GM19025 (cell line): ENCODE measurements at regions not wholly inside any gene's neighbourhood (a gene's known extent, or its start where the extent isn't known, plus 50 kb on each side); places are given as distances from the start of the nearest gene placed in this dataset.

Experiments
- ATAC-seq: cut with Tn5 transposase; IDR thresholded peaks from one replicate; pipeline ENCODE4 v1.9.1; 2021; ENCODE audit warnings: mild to moderate bottlenecking, low read depth, moderate library complexity; ENCODE audit not compliant: unreplicated experiment

DNA sequence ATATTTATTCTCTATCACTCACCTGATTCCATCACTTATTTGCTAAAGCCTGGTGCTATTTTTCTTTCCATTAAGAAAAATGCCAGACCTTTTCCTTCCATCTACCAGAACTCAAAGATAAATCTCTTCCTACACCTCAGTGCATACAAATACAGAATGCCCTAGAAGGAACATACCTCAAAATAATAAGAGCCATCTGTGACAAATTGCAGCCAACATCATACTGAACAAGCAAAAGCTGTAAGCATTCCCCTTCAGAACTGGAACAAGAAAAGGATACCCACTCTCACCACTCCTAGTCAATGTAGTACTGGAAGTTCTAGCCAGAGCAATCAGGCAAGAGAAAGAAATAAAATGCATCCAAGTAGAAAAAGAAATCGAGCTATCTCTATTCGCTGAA is 315.9 kb upstream of the UBE2E3 start:
- no peak for ATAC-seq

DNA sequence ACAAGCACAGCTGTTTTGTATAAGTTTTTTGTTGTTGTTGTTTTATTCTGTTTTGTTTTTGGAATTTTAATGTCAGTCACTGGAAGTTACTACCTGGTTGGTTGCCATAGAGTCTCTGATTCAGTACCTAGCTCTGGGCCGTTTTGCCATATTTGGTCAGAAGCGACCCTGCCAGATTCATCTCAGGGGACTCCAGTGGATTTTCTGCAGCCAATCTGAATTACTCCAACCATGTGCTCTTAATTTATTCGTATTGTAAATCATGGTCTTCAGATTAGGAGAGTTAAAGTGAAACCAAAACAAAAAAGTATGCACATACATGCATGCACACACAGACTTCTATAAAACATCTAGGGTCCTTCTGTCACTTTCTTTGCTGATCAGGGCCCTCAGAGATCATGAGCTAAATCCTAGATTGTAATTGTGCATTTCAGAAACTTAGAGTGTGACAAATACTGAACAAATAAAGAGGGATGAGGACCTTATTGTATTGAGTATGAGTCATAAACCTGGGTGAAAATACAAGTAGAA is 317.4 kb upstream of the UBE2E3 start:
- no peak for ATAC-seq

DNA sequence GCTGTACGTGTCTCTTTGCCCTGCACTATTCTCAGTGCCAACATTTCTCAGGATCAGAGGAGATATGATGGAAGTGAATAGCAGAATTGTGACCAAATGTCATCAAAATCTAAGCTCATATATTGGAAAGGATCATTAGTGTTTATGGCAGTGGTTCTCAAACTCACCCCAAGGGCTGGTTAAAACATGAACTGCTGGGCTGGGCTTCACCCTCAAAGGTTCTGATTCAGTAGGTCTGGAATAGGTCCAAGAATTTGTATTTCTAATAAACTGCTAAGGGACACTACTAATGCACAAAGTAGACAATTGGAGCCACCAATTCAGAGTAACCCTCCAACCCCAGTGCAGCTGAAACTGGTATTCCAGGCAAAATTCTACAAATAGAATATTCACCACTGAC is 317.9 kb upstream of the UBE2E3 start:
- no peak for ATAC-seq

DNA sequence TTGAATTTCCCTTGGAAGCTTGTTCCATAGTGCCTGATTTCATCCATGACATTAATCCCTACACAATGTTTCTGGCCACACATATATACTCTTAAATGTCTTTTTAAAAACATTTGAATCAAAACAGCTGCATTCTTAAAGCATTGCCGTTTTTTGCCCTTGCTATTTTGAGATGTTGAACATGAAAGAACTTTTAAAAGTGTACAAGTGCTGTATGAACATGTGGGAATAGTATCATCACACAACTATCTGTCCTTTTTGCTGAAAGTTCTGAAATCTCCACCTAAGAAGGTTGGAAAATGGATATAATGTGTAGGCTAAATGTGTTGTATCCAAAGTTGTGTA is 318.7 kb upstream of the UBE2E3 start:
- no peak for ATAC-seq

DNA sequence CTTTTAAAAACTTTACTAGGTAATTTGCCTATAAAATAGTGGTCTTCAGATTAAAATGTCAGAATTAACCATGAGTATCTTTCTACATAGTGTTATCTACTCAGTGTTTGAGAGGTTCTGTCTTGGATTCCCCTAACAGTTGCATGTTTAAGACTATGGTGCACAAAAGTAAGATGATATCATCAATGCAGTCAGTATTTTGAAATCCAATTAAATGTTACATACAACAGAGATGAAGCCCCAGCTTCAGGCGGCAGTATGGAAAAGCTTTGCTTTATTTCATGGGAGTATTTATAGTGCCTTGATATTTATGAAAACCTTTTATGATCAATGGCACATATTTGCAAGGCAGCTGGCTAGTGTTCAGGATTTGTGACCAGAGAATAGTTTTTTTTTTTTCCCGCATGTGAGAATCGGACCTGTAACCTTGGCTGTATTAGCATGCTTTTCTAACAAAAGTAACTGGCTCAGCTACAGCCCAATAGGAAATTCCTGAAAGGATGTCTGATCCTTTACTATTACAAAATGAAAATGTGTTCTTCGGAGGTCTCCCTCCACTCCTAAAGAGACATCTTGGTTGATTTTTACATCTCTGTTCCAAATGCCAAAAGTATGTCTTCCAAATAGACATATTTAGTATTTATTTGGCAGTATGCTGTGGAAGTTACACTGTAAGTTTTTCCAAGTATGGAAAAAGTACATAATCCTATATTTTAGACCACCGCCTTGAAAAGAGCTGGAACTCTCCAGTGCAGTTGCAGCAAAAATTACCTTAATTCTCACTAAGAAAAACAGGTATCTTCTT is 319.3 kb upstream of the UBE2E3 start:
- no peak for ATAC-seq

DNA sequence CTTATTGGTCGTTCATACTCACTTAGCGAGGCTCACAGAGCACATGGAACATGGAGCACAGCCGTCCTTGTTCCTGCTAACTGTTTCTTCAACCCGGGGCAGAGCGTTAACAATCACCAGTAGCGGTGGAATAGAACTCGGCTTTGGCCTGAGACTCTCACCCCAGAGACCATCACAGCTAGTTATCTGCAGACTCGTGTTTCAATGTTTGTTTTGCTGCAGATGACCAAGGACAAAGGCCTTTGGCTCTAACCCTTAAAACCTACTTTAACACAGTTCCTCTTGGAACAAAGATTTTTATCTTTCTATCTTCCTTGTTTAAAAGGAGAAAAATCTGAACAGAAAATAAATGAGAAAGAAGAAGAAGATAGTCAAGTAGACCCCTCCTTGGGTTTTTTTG is 320.2 kb upstream of the UBE2E3 start:
- no peak for ATAC-seq

DNA sequence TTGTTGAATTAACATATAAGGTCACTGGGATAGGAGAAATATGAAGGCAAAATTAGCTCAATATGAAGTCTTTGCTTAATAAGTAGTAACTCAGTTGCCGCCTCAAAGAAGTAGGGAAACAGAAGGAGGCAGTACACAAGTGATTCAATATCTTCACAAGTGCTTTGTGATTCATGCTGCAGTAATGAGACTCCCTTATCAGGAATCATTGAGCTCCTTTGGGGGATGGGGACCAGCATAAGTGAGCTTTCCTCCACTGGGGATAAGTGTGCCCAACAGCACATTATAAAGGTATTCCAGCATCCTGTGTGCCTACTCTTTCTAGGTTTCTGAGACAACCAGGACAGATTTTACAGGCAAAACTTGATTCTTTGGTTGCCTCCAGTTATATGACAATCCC is 323.4 kb upstream of the UBE2E3 start:
- no peak for ATAC-seq

DNA sequence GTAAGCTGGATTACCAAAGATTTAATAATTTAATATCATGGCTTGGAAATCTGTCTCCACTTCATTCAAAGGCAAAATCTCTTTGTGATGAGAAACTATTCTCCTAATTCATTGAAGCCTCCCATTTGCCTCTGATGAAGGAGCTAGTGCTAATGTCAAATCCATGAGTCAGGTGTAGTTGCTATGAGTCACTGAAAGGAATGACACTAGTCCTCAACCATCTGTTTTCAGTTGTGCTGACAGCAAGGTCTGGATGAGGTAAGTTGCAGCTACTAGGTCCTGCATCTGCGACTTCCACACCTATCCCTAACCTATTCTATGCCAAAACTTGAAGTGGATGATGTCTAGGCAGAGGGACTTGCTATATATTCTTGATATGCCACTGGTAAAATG is 324.0 kb upstream of the UBE2E3 start:
- no peak for ATAC-seq

DNA sequence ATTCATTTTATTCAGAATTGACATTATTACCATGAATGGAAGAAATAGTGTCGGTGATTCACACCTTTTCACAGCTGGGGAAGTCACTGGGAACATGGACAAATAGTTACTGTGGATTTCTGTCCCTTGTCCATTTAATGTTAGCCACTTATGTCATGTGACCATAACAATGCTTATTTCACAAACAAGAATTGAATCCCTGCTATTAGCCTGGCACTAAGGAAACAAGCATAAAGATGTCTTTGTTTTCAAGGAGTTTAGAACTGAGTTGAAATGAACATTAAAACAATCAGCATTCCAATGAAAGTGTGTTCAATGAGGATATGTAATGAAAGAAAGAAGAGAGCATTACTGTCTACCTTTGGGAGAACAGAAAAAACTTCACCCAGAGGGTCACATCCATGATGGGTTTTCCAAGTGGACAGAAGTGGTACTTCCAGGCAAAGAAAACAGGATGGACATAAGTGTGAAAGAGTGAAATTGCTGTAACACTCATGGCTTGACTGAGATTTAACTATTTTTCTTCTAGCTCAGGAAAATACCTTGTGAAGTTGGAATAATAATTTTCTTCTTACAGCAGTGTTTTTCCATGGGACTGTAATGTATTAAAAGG is 324.5 kb upstream of the UBE2E3 start:
- no peak for ATAC-seq

DNA sequence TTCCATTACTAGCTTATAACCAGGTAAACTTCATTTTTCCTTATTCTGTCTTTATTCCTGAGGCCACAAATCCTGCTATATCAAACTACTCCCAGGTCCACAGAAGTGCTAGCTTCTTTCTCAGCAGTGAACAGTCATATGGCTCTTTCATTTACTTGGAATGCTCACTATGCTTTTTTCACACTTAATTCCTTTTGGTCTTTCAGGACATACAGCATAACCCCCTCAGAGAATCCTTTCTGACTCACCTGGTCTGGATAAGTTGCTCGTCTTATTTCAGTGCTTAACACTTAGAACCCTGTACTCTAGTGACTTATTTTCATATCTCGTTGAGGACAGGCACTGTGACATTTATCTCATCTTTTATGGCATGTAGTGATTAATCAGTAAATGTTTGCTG is 325.0 kb upstream of the UBE2E3 start:
- ATAC-seq: no peak

DNA sequence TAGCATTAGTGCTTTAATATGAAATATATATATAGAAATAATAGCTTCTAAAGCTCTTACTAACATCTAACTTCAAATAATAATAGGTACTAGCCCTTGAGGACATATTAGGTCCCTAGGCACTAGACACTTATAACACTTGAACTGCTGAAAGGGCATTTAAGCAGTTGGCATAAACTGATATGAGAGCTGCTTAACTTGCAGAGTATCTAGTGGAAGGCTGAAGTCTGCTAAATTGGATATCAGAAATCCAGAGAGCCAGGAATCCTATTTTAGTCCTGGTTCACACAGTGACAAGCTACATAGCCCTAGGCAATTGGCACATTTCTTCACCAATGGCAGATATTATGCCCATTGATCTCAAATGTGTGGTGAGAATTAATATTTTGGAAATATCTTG is 326.9 kb upstream of the UBE2E3 start:
- no peak for ATAC-seq

DNA sequence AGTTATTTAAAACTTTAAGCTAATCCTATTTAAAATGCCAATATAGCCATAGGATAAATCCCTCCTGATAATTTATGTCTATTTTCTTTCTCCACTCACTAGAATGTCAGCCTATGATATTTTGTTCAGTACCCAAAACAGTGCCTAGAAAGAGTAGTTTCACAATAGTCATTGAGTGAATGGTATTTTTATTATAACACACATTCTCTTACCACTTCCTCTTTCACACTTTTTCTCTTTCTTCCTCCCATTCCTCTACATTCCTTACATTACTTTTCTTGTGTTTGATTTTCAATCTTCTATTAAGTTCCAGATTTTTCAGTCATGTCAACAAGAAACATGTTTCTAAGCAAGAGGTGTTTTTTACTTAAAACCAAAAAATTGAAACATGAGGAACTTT is 327.6 kb upstream of the UBE2E3 start:
- no peak for ATAC-seq

DNA sequence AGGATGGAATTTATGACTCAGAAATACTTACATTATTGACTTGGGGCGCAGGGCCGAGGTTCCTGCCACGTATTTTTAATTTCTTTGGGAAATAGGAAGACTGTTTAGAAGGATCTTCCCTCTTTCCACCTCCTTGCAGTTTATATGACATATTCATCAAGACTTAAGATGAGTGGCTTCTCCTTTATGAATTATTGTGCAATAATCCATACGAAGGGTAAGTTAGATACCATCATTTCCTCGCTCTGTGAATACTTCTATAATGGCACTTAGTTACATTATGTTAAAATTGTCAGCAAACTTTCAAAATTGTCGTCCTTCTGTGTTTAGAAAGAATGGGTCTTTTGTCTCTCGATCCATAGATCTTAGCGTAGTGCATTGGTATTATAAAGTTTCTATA is 328.8 kb upstream of the UBE2E3 start:
- no peak for ATAC-seq

DNA sequence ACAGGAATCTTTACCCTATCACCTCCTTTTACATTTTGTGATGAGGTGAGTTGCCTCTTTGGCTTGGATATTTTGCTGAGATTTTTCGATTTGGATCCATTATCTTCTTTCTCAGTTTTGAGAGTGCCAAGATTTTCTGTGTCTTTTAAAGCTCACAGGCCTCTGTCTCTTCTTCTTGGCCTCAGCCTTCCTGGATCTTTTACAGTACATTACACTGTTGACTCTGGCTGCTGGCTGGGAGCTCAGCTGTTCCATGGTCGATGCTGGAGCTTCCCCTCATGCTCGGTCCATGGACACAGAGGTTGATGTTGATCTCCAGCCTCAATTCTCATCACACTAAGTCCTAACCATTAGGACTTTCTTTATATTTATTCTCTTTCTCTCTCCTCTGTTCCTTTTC is 332.8 kb upstream of the UBE2E3 start:
- no peak for ATAC-seq

DNA sequence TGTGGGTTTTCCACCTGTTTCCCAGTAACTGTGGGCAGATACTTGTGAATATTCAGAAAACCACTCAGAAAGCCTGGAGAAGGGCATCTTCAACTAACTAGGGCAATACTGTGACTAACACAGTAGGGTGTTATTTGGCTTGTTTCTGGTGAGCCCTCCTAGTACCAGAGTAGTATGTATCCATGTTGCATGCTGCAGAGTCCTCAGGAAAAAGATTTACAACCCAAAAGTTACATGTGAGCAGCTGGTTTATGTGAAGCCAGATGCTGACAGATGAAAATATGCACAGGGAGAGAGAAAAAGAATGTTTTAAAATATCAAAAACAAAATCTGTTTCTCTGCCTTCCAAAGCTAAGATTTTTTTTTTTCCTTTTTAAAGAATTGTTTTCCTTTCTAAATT is 333.2 kb upstream of the UBE2E3 start:
- no peak for ATAC-seq

DNA sequence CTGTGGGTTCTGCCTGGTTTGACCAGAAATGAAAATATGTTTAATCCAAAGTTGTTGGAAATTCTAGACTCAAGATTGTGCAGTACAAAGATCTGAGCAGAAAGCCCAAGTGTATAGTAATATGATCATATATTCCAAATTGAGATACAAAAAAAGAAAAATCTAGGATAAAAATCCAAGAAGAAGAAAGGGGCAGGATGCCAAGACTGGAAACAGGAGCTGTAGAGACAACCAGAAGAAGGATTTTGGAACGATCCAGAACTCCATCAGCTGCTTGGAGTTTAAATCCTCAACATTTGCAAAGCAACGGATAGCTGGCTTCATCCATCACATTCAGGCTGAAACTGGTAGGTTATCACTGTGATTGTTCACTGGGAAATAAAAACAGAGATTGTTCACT is 333.6 kb upstream of the UBE2E3 start:
- no peak for ATAC-seq

DNA sequence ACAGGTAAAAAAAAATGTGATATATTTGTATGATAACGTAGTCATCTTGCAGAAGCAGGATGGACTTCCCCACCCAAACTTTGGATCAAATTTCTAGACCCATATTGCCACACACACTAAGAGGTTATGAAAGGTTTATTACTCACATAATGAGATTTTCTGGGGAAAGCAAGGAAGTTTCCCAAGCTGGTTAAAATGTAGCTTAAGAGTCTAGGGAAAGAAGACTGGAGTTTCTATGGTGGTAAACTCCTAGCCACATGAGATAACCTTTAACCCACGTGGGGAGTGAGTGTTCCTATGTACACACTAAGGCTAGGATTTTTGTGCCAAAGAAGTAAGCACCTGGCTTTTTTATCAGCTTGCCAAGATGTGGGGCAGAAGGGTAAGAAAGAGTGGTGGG is 335.7 kb upstream of the UBE2E3 start:
- ATAC-seq: no peak

DNA sequence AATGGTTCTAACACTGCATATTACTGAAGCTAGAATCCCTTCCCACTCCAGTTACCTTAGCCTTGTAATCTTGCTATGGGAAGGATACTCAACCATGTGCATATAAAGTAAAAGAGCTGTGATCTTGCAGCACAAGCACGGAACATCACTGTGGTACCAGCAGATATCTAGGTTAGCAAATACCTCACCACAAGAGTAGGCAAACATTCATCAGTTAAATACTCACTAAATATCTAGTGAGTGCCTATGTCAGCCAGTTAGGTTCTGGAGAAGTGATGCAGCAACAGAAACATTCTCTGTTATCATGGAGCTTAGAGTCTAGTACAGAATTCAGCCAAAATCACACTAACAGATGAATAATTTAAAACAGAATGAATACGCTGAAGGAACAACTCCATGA is 349.6 kb upstream of the UBE2E3 start:
- ATAC-seq: no peak

DNA sequence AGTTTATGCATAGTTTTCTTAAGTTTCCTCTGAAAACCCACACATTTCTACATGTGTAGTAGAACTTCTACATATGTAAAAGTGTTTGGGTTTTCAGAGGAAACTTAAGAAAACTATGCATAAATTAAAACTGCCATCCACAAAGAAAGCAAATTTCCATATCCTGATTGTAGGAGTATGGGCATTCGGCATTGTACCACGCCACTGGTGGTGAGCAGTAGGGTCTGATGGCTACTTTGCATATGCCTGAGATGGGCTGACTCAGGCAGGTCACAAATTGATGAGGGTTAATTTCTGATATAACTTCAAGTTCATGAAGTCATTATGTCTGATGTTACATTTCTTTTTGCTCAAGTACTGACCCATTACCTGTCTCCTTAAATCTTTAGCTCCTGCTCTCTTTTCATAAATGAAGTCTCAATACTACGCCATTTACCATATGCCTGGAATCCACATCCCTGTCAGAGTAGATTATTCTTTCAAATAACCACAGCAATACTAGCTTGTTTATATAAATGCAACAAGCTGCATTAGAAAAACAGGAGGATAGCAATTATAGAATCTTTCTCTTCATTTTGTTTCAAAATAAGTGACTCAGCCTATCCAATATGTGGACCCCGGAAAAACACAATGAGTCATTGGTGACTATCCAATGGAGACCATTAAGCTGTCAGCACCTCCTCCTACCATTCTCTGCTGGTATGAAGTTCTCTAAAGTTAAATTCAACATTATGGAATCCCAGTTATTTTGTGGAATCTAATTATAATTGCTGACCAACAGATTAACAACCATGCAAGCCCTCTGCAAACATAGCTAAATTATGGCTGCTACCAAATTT is 355.2 kb upstream of the UBE2E3 start:
- ATAC-seq: no peak

DNA sequence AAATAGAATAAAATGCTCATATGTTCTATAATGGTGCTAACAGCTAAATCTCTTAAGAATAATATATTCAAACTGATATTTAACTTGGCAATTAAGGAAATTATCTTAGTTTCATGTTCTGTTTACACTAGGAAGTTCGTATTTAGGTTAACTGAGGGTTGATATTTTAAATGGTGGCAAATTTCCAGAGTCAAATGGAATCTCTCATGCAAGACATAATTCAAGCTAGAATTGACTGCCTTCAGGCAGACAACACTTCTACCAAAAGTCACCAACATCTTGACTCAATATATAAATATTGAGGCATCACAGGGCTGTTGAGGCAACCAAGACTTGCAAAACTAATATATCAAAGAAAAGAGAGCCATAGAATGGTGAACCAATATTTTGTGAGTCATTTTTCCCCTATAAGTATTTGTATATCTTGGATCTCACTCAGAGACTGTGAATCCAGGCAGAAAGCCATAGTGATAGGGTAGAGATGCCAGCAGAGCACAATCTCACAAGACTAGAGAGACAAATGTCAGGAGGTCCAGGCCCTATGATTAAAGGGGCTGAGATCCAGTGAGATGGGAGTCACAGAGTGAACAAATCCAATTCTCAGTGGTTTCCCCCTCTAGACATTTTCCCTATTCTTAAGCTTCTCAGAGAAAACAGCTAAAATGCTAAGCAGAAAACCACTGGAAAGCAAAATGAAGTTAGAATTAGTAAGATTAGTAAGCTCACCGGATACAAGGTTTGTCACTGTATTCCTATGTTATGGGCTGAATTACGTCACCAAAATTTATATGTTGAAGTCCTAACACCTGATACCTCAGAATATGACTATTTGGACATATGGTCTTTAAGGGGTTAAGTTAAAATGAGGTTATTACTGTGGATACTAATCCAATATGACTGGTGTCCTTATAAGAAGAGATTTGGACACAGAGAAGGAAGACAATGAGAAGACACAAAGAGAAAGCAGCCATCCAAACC is 358.2 kb upstream of the UBE2E3 start:
- no peak for ATAC-seq
